ENCODE measurements at regions not wholly inside any gene's neighbourhood (a gene's known extent, or its start where the extent isn't known, plus 50 kb on each side); places are given as distances from the start of the nearest gene placed in this dataset.
"Not testable (repeated sequence)": the region's sequence is repeated elsewhere in the genome, so short reads cannot be mapped to it uniquely, and the experiment has no call there.

GRCh38 chr14:66295386-66295785, 190.8 kb upstream of the CCDC196 start:
- FAIRE-seq = no peak

DNA sequence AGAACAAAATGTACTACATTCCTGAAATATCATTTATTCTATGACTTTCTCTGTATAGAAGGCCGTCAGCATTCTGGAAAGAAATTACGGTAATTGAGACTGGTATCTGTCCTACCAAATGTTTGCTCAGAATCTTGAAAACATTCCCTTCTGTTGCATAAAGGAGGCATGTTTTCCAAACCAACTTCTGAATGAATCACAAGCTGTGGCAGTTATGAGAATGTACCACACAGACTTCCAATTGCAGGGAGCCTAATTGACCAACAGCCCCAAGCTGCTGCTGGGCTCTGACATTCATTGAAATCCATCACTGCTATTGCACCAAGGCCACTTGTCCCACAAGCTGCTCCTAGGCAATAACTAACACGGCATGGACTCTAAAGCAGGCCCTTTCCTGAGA, 185.3 kb upstream of the CCDC196 start:
- no peak for FAIRE-seq

DNA sequence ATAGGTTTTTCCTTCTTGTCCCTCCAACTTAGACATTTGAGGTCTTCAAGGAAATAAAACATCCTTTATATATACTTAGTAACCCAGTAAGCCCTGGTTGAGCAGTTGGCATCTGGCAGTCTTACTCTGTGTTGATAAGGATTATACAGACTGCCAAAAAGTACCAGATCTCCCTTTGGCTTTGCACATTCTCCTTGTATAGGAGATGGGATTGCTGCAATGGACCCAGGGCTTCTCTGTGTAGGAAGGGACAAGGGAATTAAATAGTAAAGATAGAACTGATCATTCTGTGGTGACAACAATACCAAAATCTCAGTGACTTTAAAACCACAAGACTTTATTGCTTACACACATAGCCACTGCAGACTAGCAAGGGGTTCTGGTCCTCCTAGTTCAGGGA, 180.1 kb upstream of the CCDC196 start:
- no peak for FAIRE-seq

DNA sequence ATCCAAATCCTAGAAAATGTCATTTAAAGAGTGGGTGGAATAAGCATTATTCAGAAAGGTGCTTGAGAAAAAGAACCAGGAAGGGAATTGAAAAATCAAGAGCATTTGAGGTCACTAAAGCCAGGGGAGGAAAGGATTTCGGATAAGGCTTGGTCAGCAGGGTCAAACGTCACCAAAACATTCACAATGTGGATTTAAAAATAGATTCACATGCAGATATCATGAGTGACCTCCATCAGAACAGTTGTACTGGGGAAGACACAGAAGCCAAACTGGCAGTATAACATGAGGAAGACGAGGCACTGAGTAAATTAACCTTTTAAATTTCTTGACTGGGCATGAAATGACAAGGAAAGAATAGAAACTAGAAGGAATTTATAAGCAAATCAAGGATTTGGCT, 175.1 kb upstream of the CCDC196 start:
- no peak for FAIRE-seq

GRCh38 chr14:66311990-66312389, 174.2 kb upstream of the CCDC196 start:
- no peak for FAIRE-seq

GRCh38 chr14:66312451-66312850, 173.7 kb upstream of the CCDC196 start:
- no peak for FAIRE-seq

GRCh38 chr14:66315098-66315497, 171.1 kb upstream of the CCDC196 start:
- FAIRE-seq = no peak

DNA sequence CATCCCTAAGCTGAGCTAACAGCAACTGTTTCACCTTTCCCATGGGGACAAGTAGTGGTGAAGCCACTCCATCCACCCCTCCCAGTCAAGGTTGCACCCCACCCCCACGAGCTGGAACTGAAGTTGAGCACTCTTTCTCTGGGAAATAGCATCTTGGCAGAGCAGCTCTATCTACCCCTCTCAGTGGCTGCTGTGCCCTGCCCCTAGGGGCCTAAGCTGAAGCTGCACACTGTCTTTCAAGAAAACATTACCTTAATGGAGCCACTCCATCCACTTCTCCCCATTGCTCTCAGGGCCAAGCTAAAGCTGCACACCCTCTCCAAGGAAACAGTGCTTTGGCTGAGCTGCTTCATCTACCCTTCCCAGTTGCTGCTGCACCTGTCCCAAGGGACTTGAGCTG, 170.6 kb upstream of the CCDC196 start:
- no peak for FAIRE-seq

DNA sequence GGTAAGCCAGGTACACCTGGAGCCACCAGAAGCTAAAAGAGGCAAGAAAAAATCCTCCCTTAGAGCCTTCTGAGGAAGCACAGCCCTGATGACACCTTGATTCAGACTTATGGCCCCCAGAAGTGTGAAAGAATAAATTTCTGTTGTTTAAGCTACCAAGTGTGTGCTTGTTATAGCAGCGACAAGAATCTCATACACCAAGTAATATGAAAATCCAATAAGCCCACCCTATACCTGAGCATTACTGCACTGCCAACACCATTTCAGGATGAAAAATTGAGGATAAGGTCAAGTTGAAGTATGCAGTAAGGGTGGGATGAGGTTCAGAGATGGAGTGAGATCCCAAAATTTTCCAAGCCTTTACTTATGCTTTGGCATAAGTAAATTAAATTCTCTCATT, 163.6 kb upstream of the CCDC196 start:
- FAIRE-seq = no peak

GRCh38 chr14:66330228-66330627, 155.9 kb upstream of the CCDC196 start:
- FAIRE-seq = no peak

DNA sequence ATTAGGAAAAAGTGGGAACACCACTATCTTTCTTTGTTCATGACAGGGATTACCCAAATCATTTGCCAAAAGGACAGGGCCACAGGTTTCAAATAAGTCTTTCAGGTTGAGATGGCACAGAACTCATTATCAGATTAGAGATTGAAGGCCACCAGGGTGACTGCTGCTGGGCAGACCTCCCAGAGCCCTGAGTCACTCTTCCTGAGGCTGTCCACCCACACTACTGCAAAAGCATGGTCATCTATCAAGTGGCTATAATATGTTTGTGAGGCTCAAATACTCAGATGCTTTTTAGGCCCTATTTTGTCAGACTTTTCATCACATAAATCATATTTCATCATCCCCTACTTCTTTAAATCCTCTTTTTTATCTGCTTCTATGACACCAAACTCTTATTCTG, 155.3 kb upstream of the CCDC196 start:
- no peak for FAIRE-seq

DNA sequence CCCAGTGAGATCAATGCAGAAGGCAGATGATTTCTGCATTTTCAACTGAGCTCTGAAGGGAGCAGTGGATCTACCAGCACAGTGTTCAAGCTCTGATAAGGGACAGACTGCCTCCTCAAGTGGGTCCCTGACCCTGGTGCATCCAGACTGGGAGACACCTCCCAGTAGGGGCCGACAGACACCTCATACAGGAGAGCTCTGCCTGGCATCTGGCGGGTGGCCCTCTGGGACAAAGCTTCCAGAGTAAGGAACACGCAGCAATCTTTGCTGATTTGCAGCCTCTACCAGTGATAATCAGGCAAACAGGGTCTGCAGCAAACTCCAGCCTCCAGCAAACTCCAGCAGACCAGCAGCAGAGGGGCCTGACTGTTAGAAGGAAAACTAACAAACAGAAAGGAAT, 152.9 kb upstream of the CCDC196 start:
- FAIRE-seq = not testable (repeated sequence)

- no peak for FAIRE-seq
Observed at GRCh38 chr14:66341239-66341638, 144.9 kb upstream of the CCDC196 start.

GRCh38 chr14:66345986-66346385, 140.2 kb upstream of the CCDC196 start:
- no peak for FAIRE-seq

DNA sequence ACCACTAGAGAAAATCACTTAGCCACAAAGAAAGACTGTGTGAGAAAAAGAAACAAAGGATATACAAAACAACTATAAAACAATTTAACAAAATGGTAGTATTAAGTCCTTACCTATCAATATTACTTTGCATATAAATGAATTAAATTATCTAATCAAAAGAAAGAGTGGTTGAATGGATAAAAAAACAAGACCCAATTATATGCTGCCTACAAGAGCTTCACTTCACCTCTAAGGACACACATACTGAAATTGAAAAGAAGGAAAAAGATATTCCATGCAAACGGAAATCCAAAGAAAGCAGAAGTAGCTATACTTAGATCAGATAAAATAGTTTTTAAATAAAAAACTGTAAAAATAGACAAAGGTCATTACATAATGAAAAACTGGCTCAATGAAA, 134.9 kb upstream of the CCDC196 start:
- no peak for FAIRE-seq

DNA sequence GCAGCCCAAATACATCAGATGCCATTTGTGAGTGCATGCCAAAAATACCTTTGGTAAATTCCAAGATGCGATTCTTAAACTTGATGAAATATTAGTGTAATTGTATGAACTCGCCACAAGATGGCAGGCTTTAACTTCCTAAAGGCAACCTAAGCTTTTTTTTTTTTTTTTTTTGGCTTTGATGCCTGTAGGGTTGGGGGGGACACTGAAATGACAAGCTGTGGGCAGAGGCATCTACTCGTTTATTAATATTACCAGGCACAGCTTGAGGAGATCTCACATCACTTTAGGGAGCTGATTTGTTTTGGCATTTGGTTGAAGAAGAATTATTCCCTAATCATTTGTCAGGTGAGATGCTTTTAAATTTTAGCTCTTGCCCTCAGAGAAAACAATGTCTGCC, 126.7 kb upstream of the CCDC196 start:
- FAIRE-seq = peak; percentile 99

DNA sequence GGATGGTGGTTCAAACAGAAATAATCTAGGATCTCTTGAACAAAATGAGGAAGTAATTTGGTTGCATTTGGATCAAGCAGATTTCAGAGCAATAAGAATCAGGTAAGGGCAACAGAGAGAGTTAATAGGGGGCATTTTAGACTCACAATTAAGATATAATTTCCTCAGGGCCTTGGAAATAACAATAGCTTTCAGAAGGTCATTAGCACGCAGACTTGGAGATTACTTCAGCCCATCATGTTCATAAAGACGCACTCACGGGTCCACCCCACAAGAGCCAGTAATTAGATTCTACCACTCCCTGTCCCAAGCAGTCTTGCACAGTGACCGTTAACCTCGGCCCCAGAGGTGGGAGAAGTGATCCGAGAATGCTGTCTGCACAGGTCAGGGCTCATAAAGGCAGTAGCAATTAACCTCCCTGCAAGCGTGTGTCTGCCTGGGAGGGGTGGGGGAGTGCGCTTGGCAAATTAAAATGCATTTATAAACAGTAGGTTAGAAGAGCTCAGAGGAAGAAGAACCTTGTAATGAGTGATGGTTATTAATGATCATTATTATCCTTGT, 125.7 kb upstream of the CCDC196 start:
- FAIRE-seq = no peak

- FAIRE-seq = no peak
Observed at GRCh38 chr14:66361013-66361412, 125.2 kb upstream of the CCDC196 start.

- no peak for FAIRE-seq
Observed at GRCh38 chr14:66365388-66365787, 120.8 kb upstream of the CCDC196 start.

DNA sequence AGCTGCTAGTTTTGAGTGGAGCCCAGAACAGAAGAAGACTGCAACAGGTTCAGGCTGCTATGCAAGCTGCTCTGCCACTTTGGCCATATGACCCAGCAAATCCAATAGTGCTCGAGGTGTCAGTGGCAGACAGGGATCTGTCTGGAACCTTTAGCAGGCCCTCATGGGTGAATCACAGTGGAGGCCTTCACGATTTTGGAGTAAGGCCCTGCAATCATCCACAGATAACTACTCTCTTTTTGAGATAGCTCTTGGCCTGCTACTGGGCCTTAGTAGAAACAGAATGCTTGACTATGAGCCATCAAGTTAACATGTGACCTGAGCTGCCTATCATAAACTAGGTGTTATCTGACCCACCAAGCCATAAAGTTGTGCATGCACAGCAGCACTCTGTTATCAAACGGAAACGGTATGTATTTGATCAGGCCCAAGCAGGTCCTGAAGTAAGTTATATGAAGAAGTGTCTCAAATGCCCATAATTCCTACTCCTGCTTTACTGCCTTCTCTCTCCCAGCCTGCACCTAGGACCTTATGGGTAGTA, 116.9 kb upstream of the CCDC196 start:
- FAIRE-seq = no peak

GRCh38 chr14:66371776-66372175, 114.4 kb upstream of the CCDC196 start:
- no peak for FAIRE-seq

DNA sequence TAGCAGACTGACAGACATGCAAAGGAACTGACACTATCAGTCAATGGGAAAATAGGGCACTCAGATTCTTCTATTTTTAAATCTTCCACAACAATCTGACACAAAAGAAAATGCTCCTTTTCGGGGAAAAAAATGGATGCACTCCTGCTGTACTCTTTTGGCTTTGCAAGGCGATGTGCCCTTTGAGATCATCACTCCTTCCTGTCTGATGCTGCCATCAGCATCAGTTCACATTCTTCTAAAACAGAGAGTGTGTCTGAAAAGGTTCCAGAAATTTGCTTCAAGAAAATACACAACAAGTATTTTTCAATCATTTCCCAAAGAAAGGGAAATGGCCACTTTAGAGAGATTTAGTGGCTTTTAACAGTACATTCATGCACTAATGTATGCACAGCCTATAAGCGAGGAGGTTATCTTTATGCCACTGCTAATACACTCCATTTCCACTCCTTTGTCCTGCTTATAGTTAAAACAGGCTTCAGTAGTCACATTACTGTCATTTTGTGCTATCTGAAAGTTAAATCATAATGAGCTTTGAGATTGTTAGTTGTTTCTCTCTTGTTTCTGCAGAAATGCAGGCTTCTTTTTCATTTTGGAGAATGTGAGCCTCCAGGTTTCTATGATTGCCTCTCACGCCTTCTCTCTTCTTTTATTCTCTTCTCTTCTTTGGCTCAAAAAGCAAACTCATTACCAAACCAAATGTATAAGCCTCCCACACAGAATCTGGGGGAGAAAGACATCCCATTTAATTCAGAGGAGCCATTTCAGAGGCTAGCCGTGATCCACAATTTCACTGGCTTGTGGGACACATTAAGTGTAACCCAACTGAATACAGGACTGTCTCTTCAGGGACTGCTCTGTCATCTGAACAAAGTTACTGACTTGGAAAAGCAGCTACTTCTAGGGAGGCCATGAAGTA, 110.9 kb upstream of the CCDC196 start:
- FAIRE-seq = no peak

DNA sequence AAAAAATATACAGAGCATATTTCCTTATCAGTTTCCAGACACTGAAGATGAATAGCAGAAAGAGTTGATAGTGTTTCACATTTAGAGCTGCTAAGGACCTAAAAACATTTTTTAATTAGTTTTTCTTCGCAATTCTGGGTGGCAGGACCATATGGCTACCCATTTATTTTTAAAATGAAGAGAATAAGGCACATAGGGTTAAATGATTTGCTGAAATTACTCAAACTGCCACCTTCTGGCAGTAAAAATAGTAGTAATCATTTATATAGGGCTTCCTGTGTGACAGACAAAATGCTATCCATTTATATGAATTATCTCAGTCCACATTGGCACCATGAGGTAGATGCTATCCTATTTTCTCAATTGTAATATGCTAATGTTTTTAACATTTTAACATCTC, 108.6 kb upstream of the CCDC196 start:
- FAIRE-seq = no peak

GRCh38 chr14:66378712-66379505, 107.3 kb upstream of the CCDC196 start:
- FAIRE-seq = no peak

Measured in islet of Langerhans (tissue), 1 donor.